ENCODE measurements at regions not wholly inside any gene's neighbourhood (a gene's known extent, or its start where the extent isn't known, plus 50 kb on each side); places are given as distances from the start of the nearest gene placed in this dataset.

- DNase-seq: no peak
Observed at GRCh38 chr18:54532222-54532621, 58.8 kb upstream of the DYNAP start.

- DNase-seq: no peak
Observed at GRCh38 chr18:54532962-54533361, 58.1 kb upstream of the DYNAP start.

Measured in right lung (tissue), 2 donors.